GM21390 (cell line): ENCODE measurements at regions not wholly inside any gene's neighbourhood (a gene's known extent, or its start where the extent isn't known, plus 50 kb on each side); places are given as distances from the start of the nearest gene placed in this dataset.
"Not testable (repeated sequence)": the region's sequence is repeated elsewhere in the genome, so short reads cannot be mapped to it uniquely, and the experiment has no call there.

Experiments used
- ATAC-seq: cut with Tn5 transposase; IDR thresholded peaks from one replicate; pipeline ENCODE4 v1.9.1; 2021; ENCODE audit not compliant: unreplicated experiment

DNA sequence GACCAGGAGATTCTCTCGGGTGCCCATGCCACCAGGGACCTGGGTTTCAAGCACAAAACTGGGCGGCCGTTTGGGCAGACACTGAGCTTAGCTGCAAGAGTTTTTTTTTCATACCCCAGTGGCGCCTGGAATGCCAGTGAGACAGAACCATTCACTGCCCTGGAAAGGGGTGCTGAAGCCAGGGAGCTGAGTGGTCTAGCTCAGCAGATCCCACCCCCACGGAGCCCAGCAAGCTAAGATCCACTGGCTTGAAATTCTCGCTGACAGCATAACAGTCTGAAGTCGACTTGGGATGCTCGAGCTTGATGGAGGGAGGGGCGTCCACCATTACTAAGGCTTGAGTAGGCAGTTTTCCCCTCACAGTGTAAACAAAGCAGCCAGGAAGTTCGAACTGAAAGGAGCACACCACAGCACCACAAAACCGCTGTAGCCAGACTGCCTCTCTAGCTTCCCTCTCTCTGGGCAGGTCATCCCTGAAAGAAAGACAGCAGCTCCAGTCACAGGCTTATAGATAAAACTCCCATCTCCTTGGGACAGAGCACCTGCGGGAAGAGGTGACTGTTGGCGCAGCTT, 157.7 kb downstream of the GIPC2 start:
- not testable (repeated sequence) for ATAC-seq

DNA sequence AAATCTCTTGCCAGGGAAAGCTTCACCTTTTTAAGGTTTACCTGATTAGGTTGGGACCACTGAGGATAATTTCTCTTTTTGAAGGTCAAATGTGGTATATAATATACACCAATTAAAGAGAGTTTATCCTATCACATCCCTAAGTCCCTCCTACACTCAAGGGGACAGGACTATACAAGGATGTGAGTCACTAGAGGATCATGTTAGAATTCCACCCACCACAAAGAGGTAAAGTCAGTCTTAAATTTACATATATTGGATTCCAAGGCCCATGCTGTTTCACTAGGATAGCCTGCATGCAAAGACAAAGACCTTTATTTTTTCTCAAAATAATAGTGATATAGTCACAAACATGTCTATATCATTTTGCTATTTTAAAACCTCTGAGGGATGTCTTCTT, 164.4 kb downstream of the GIPC2 start:
- ATAC-seq: no peak

DNA sequence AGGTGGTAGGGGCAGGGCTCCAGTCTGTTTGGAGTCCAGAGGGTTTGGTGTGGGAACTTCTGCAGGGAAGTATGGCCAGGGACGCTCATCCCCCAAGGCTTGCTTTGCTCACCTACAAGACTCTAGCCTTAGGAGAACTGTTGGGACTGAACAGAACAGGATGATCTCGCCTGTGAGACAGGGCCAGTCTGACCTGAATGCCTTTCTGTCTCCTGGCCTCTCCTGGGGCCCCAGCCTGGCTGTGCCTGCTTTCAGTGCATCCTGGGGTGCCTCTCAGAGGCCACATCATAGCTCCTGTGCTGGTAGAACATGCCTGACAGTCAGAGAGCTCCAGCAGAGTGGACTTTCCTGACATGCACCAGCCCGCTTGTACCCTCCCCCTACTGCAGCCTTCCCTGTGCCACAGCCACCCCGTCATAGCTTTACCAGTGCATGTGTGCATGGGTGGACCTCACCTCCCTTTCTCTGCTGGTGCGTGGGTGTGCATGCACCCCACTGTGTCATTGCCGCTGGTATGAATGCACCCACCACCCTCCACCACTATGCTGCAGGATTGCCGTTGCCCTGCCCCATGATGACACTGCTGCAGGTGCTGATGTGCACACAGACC, 165.8 kb downstream of the GIPC2 start:
- ATAC-seq: no peak

DNA sequence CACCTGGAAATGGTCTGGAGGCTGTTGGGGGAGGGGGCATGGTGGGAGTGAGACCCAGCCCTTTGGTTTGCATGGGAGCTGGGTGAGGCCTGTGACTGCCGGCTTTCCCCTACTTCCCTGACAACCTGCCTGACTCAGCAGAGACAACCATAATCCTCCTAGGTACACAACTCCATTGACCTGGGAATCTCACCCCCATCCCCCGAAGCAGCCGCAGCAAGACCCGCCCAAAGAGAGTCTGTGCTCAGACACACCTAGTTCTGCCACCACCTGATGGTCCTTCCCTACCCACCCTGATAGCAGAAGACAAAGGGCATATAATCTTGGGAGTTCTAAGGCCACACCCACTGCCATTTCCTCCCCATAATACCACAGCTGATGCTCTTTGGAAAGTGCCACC, 168.6 kb downstream of the GIPC2 start:
- ATAC-seq: no peak

- ATAC-seq: no peak
Observed at GRCh38 chr1:78222225-78222959, 176.6 kb downstream of the GIPC2 start.

- no peak for ATAC-seq
Observed at GRCh38 chr1:78222960-78223358, 177.2 kb downstream of the GIPC2 start.

GRCh38 chr1:78223417-78224215, 177.8 kb downstream of the GIPC2 start:
- no peak for ATAC-seq

GRCh38 chr1:78224246-78224785, 178.6 kb downstream of the GIPC2 start:
- no peak for ATAC-seq

GRCh38 chr1:78224861-78225552, 179.2 kb downstream of the GIPC2 start:
- ATAC-seq: no peak

DNA sequence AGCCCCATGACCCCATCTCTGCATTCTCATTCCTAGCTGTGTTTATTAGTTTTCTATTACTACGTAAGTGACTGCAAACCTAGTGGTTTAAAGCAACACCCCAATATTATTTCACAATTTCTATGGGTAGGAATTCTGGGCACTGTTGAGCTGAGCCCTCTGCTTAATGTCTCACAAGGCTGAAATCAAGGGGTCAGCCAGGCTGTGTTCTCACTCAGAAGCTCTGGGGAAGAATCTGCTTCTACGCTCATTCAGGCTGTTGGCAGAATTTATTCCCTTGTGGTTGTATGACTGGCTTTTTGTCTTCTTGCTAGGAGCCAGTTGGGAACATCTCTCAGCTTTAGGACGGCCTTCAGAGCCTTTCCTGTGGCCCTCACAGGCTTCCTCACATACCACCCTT, 181.0 kb downstream of the GIPC2 start:
- ATAC-seq: no peak

GRCh38 chr1:78227705-78228635, 182.2 kb downstream of the GIPC2 start:
- no peak for ATAC-seq

DNA sequence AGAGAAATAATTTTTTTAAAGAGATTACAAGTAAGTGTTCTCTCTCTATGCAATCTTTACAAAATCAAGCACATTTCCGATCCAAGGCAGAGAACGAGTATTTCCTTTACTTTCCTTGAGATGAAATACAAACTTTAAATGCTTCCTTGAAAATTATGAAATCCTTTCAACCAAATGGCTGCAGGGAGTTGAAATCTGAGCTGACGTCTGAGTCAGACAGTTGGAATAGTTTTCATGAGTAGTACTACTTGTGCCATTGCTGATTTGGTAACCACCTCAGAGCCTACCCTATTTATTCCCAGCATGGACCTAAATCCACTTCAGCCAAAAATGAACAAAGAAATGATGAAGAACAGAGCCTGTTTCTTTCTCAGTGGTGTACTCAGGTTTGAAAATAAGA, 183.6 kb downstream of the GIPC2 start:
- ATAC-seq: no peak

DNA sequence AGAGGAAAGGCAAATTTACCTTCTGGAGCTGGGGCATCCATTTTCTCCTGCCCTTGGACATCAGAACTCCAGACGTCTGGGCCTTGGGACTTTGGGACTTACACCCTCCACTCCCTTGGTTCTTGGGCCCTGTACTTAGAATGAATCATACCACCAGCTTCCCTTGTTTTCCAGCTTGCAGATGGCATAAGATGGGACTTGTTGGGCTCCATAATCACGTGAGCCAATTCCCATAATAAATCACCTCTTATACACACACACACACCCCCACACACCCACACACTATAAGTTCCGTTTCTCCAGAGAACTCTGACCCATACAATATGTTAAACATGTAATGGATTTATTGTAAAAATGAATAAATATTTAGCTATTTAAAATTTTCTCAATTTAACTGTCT, 185.7 kb downstream of the GIPC2 start:
- no peak for ATAC-seq

GRCh38 chr1:78231894-78232293, 186.1 kb downstream of the GIPC2 start:
- no peak for ATAC-seq

- ATAC-seq: no peak
Observed at GRCh38 chr1:78232630-78233029, 186.9 kb downstream of the GIPC2 start.

GRCh38 chr1:78234496-78234895, 188.7 kb downstream of the GIPC2 start:
- no peak for ATAC-seq

GRCh38 chr1:78236716-78237115, 190.9 kb downstream of the GIPC2 start:
- no peak for ATAC-seq

DNA sequence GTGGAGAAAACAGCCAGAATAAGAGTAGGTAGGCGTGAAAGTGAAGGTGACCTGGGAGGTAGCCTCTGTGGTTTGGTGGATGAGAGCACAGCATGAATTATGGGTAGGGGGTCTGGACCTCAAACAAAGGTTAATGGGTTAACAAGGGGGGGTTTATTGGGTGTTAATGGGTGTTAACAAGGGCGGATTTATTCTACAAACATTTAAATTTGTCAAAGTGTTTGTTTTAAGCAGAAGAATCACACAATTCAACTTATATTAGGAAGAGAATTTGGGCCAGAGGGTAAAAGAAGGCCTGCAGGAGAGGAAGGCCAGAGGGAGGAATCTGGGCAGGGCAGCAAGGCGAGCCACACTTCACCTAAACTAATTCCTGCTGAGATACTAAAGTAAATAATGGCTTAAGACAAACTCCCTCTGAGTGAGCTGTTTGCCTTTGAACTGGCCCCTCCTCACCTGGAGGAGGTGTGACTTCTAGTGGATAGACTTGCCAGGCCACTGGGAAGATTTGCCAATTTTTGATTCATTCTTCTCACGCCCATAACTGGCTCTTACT, 191.7 kb downstream of the GIPC2 start:
- no peak for ATAC-seq

- no peak for ATAC-seq
Observed at GRCh38 chr1:78240191-78240590, 194.4 kb downstream of the GIPC2 start.
